ENCODE measurements at regions not wholly inside any gene's neighbourhood (a gene's known extent, or its start where the extent isn't known, plus 50 kb on each side); places are given as distances from the start of the nearest gene placed in this dataset.
"Not testable (repeated sequence)": the region's sequence is repeated elsewhere in the genome, so short reads cannot be mapped to it uniquely, and the experiment has no call there.

DNA sequence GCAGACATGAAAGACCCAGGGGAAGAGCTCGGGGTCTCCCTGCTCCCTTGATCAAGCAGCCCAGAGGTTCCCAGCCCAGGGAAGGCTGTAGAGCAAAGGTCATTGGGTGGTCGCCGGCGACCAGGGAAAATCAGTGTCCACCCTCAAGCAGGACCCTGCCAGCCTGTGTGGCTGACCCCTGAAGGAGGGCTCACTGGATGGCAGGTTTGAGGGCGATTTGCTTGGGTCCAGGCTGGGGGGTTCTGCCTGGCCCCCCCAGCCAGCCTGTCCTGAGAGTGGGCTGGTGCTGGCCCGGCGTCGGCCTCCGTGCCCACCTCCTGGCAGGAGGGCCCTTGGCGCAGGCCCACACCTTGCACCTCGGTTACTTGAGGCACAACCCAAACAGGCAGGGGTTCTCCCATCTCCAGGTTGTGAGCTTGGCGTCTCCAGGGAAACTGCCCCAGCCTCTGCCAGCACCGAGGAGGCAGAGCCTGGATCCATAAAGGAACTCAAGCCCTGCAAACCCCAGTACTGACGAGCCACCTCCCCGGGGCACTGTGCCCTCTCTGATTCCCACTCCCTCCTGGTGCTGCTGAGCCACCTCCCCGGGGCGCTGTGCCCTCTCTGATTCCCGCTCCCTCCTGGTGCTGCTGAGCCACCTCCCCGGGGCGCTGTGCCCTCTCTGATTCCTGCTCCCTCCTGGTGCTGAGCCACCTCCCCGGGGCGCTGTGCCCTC, 329.0 kb upstream of the SFSWAP start:
- DNase-seq = no peak

DNA sequence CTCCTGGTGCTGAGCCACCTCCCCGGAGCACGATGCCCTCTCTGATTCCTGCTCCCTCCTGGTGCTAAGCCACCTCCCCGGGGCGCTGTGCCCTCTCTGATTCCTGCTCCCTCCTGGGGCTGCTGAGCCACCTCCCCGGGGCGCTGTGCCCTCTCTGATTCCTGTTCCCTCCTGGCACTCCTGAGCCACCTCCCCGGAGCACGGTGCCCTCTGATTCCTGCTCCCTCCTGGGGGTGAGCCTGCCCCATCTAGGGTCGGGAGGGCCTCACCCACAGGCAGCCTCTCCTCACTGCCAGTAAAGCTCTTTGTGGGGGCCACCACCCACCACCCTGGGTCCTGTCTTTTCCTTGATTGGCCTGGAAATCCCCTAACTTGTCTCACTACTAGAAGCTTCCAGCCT, 327.6 kb upstream of the SFSWAP start:
- DNase-seq = no peak

DNA sequence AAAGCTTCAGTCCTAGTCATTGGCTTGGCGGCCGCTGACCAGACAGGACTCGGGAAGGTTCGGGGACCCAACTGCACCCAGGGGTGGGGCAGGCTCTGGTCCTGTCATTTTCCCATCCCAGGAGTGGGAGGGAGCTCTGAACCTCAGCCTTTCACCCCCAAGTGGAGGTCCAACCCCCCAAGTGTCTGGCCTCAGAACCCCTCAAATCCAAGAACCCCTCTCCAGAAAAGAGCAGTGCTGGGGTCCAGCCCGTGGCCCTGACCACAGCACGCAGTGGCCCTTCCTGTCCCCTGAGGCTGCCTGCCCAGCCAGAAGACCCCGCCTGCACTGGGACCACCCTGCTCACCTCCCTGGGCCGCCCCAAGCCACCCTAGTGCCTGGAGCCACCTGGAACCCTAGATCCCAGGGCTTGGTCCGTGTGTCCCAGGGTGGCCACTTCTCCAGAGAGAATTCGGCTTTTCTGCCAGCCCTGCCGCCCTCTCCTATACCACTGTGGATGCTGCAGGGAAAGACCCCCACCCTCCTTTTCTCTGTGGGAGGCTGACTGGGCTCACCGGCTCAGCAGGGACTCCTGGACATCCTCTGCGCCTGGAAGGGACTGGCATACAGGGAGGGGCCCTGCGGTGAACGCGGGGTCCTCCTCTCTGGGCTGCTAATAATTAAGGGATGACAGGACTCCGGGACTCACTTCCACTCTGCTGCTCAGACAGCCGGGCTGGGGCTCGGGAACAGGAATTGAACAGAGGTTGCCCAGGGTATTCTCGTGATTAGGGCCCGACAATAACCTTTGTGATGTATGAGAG, 326.9 kb upstream of the SFSWAP start:
- DNase-seq = no peak

DNA sequence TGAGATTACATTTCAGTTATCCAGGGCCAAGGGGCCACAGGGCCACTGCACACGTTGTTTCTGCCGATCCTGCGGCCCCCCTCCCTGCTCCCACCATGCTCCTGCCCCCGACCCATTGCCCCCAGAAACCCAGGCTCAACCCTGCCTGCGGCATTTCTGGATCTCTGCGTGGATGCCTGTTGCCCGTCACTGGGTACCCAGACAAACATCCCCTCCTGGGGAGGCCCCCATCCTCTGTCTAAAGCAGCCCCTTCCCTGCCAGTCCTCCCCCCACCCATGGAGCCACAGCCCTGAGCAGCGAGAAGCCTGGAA, 326.4 kb upstream of the SFSWAP start:
- DNase-seq = no peak

DNA sequence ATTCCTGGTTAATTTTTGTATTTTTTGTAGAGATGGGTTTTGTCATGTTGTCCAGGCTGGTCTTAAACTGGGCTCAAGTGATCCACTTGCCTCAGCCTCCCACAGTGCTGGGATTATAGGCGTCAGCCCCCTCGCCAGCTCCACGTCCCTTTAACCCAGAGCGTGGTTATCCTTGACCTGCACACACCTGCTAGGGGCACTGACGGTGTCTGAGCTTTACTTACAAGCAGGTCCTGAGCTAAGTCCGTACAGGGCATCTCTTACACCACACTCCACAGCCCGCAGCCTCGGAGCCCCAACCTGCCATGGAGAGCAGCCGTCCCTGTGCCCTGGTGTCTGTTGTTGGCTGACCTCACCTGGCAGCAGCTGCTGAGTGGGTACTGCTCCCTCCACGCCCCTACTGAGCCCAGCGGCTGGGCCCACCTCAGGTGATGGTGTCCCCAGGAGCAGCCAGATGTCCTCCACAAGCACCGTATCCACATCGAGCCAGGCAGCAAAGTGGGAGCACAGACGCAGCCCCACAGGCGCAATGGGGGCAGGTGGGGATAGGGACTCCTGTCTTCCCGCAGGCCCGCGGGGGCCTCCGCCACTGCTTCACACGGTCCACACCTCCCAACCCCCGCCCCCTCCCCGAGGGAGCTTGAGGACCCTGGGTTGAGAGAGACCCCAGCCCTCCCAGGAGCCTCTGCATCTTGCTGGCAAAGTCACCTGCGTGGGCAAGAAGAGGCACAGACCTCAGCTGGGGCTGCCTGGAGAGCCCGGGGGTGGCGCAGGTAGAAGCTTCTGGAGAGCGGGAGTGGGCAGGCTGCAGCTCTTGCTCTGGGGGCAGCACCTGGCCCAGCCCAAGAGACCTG, 325.4 kb upstream of the SFSWAP start:
- DNase-seq = no peak

DNA sequence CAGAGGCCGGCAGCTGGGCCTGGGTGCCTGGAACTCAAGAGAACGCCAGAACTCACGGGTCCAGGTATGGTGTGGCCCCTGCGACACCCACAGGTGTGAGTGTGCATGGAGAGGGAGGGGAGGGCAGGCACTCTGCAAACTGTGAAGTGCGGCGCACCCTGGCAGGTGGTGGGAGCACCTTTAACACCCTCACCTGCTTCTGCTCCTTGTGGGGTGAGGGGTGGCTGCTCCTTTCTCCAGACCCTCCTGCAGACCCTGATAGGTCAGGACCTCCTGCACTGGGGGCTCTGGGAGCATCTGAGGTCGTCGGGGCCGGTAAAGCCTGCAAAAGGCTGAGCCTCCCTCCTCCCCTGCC, 324.7 kb upstream of the SFSWAP start:
- no peak for DNase-seq

DNA sequence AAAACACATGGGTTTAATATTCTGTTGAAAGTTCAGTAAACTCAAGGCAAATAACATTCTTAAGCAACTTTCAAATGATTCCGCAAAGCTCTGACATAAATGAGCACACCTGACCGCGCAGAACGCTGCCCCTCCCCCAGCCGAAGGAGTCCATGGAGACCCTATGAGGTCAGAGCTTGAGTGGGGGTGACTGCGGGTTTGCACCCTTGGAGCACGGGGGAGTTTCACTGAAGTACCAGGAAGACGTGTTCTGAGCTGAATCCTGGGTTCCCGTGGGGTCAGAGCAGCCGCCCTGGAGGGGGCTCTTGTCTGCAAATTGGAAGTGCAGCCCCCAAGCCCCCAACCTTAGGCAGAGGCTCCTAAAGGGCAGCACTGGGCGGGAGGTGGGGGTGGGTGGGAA, 324.1 kb upstream of the SFSWAP start:
- DNase-seq = no peak

DNA sequence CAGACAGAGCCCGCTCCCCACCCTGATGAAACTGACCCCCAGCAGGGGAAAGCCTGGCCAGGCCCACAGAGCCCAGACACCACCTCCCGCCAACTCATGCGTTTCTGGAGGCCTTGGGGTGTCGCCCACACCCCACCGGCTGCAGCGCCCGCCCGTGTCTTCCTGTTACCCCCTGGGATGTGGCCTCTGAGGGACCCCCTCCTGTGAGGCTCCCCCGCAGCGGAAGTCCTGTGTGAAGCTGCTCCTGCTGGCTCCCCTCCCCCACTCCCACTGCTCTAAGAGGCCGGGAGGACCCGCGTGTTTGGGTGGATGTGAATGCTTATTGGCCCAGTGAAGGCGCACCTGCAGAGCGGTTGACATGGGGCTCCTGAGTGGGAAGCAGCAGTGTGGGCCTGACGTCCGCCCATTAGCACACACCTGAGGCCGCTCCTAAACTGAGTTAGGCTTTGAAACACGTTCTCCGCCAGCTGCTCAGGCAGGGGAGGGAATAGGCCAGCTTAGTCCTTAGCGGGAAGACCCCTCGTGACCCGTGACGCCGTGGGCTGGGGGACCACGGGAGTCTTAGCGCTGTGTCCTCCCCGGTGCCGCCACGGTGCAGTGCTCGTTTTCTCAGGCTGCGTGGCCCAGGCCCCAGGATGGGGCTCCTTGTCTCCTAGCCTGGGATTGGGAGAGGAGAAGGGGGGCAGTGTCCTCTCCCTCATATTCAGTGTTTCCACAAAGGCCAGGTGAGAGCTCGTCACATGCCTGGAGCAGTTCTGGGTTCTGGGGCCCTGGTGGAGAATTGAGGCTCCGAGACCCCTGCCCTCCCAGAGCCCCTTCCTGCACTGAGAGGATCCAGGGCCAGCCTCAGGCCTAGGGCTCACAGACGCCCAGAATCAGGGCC, 323.4 kb upstream of the SFSWAP start:
- DNase-seq = no peak

DNA sequence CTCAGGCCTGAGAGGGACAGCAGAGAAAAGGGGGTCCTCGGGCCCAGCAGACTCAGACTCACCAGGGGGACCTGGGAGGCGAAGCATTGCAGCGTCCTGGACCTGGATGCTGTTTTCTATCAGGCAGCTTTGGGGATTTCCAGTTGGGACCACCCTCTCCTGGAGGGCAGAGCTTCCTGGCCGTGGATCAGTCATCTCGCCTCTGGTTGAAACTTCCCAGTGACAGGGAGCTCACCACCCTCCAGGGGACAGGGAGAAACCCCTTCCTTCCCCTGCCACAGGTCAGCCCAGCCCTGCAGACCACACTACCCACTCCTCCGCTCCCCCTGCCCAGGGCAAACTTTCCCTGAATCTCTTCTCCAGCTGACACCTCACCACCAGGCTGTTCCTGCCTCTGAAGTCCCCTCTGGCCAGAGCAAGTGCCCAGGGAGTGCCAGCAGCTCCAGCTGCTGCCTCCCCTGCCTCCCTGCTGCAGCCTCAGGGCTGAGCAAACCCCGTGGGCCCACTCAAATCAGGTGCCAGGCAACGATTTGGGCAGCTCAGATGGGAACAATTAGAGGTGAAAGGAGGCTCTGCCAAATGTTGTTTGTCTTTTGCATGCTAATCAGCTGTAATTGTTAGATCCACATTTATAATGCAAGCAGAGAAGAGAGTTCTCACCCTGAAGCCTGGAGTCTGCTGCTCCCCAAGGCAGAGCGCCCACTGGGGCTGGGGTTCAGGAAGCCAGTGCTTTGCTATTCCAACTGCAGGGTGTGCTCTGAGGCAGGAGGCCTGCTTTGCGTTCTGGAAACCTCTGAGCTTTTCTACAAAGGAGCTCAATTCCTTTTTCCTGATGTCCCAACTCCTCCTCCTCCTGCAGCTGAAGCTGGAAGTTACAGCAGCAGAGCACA, 322.5 kb upstream of the SFSWAP start:
- not testable (repeated sequence) for DNase-seq

DNA sequence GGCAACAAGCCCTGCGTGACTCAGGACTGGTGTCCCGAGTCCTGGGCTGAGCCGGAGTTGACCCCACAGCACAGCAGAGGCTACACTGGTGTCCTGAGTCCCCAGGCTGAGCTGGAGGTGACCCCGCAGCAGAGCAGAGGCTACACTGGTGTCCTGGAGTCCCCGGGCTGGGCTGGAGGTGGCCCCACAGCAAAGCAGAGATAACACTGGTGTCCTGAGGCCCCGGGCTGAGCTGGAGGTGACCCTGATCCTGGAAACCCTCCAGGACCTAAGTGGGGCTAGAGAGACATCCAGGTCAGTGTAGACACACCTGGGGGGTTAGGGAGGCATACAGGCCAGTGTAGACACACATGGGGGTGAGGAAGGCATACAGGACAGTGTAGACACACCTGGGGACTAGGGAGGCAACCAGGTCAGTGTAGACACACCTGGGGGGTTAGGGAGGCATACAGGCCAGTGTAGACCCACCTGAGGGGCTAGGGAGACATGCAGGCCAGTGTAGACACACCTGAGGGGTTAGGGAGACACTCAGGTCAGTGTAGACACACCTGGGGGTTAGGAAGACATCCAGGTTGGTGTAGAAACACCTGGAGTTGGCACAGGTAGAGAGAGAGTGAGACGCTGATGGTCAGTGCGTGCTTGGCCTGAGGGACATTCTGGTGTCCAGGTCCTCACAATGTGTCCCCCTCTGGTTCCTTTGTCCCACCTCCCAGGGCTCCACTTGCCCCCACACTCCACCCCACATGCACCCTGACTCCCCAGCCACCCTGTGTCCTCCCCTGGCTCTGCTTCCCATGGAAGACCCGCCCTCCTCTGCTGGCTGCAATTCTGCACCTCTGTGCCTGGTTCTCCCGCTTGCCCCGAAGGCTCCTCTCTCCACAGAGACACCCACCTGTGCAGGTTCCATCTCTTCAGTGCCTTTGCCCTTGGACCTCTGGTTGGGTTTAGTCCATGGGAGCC, 321.6 kb upstream of the SFSWAP start:
- no peak for DNase-seq

DNA sequence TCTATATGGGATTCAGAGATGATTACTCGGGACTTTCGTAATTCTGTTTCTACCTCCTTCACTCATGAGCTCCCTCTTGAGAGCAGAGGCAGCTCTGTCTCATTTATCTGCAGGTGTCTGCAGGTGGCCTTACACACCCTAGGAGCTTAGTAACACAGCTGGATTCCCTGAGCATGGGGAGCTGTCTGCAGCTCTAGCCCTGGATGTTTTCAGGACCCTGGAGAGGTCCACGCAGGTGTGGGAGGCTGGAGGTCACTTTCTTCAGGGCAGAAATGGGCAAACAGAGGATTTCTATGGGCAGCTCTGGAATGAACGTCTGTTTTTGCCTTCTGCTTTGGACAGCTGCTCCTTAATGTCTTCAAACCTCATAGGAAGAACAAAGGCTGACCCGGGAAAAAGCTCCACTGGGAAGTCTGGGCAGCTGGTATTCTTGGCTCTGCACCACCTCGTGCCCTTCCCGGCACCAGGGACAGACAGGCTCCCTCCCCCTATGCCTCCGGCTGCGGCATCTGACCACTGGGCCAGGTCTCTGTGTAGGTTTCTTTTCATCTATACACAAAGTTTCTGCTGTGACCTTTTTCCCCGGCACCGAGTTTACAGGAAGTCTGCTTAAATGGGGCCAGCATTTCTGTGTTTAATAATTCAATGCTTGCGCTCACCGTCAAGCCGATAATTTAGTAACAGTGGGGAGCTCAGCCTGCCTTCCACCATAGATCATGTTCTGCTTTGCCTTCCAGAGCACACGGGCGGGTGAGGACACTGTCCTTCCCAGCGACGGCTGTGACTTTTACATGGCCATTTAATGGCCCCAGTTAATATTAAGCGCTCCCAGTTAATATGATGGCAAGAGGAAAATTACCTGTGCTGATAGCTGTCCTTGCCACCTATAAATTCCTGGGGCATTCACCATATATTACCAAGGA, 320.2 kb upstream of the SFSWAP start:
- DNase-seq = no peak

DNA sequence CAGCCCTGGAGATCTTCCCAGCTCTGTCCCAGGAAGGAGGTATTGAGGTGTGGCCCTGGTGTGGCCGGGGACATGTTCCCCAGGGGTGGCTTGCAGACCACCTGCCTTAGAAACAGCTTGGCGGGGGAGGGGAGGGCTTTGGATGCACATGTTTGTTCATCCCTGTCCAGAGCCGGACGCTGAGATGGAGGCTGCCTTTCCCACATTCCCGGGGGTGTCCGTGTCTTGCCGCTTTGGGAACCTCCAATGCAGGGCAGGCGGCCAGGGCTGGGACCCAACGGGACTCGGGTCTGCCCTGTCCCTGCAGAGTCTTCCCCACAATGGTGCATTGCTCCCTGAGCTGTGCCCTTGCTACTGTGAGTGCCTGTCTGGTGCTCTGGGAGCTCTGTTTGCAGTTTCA, 319.5 kb upstream of the SFSWAP start:
- no peak for DNase-seq

DNA sequence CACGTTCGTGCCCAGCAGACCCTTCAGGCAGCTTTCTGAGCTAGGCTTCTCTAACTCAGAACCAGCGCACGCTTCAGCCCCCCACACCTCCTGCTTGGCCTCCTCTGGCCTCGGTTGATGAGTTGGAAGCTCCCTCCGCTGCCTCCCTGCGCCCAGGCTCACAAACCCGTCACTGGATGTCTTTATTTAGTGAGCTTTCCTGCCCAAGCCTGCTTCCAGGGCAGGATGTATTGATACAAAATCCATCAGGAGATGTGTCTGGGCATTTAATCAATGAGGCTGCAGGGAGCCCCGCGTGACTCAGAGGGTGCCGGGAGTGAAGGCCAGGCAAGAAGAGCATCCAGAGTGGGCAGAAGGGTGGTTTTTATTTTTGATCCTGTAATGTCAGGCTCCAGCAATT, 316.1 kb upstream of the SFSWAP start:
- DNase-seq = not testable (repeated sequence)

DNA sequence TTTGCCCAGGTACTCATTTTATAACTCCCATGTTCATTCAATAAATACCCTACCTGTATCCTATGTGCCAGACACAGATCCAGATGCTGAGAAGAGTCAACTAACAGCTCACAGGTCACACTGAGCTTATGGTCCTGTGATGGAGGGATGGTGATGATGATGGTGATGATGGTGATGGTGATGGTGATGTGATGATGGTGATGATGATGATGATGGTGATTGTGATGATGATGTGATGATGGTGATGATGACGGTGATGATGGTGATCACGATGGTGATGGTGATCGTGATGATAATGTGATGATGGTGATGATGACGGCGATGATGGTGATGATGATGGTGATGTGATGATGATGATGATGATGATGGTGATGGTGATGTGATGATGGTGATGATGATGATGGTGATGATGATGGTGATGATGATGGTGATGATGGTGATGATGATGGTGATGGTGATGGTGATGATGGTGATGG, 315.6 kb upstream of the SFSWAP start:
- DNase-seq = not testable (repeated sequence)

DNA sequence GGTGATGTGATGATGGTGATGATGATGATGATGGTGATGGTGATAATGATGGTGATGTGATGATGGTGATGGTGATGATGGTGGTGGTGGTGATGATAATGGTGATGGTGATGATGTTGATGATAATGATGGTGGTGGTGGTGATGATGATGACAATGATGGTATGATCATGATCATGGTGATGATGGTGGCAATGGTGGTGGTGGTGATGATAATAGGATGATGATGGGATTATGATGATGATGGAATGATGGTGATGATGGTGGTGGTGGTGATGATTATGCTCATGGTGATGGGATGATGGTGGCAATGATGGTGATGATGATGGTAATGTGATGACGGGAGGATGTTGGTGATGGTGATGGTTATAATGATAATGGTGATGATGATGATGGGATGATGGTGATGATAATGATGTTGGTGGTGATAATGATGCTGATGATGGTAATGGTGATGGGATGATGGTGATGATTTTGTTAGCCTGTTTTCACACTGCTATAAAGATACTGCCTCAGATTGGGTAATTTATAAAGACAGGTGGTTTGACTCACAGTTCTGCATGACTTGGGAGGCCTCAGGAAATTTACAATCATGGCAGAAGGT, 314.8 kb upstream of the SFSWAP start:
- no peak for DNase-seq

DNA sequence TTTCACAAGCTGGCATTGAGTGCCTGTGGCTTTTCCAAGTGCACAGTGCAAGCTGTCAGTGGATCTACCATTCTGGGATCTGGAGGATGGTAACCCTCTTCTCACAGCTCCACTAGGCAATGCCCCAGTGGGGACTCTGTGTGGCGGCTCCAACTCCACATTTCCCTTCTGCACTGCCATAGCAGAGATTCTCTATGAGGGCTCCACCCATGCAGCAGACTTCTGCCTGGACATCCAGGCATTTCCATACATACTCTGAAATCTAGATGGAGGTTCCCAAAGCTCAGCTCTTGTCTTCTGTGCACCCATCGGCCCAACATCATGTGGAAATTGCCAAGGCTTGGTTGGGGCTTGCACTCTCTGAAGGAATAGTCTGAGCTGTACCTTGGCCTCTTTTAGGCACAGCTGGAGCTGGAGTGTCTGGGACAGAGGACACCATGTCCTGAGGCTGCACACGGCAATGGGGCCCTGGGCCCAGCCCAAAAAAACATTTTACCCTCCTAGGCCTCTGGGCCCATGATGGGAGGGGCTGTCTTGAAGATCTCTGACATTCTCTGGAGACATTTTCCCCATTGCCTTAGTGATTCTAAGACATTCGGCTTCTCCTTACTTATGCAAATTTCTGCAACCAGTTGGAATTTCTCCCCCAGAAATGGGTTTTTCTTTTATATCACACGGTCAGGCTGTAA, 313.3 kb upstream of the SFSWAP start:
- DNase-seq = no peak

DNA sequence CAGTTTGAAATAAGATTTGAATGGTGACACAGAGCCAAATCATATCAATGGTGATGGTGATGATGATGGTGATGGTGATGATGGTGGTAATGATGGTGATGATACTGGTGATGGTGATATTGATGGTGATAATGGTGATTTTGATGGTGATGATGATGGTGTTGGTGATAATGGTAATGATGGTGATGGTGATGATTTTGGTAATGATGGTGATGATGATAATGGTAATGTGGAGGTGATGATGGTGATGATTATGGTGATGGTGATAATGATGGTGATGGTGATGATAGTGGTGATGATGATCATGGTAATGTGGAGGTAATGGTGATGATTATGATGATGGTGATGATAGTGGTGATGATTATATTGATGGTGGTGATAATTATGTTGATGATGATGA, 311.9 kb upstream of the SFSWAP start:
- no peak for DNase-seq

DNA sequence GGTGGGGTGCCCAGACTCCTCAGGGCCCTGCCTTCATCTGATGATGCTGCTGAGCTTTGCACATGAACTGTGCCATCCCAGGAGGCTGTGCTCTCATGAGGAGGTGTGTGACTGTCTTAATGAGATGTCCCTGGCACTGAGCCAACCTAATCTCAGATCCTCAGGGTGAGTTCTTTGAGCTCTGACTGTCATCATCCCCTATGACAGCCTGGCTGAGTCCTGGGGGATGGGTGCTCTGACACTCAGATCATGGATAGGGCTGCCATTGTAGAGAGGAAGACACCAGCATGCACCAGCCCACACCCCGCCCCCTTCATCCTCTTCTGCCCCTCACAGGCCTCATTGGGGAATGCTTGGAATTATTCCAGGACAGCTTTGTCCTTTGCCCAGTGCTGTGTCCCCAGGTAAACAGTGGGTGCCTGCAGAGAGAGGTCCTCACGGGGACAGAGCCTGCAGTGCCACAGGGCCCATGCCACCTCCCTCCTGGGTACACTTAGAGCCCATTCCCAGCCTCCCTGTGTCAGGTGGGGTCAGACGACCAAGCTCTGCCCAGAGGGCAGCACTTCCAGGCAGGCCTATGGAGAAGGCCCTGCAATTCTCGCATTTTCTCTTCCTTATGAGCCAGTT, 310.1 kb upstream of the SFSWAP start:
- DNase-seq = not testable (repeated sequence)

Measured in GDM1 (cell line).